OCI-LY1 (cell line): ENCODE measurements at regions not wholly inside any gene's neighbourhood (a gene's known extent, or its start where the extent isn't known, plus 50 kb on each side); places are given as distances from the start of the nearest gene placed in this dataset.
"Not testable (repeated sequence)": the region's sequence is repeated elsewhere in the genome, so short reads cannot be mapped to it uniquely, and the experiment has no call there.

ENCODE experiments used
- H2AFZ ChIP-seq: fragments of 200-600 bp; sonication (generic), shearing (Covaris generic); 2 replicates; pipeline ENCODE4 v1.6.0; 2014; ENCODE audit warnings: antibody characterized with exemption, mild to moderate bottlenecking, low read length
- H3F3A ChIP-seq: fragments of 200-600 bp; sonication (generic), shearing (Covaris generic); 2 replicates; pipeline ENCODE4 v1.6.0; 2014; ENCODE audit warnings: mild to moderate bottlenecking, antibody characterized with exemption, low read length, moderate library complexity; ENCODE audit not compliant: insufficient read depth
- H3K27ac ChIP-seq: fragments of 200-600 bp; sonication (generic); 2 replicates; pipeline ENCODE4 v1.5.1; 2014; ENCODE audit warnings: low read length, mixed run types, mild to moderate bottlenecking, low read depth; ENCODE audit not compliant: poor library complexity, severe bottlenecking
- H3K27me3 ChIP-seq: fragments of 200-600 bp; sonication (generic); 2 replicates; pipeline ENCODE4 v1.6.0; 2014; ENCODE audit warnings: antibody characterized with exemption, mild to moderate bottlenecking, low read length, moderate library complexity; ENCODE audit not compliant: insufficient read depth
- H3K36me3 ChIP-seq: fragments of 200-600 bp; sonication (generic); 2 replicates; pipeline ENCODE4 v1.6.1; 2014; ENCODE audit warnings: mild to moderate bottlenecking, antibody characterized with exemption, low read length, moderate library complexity, mixed read lengths; ENCODE audit not compliant: insufficient read depth
- H3K4me1 ChIP-seq: fragments of 200-600 bp; sonication (generic); 2 replicates; pipeline ENCODE4 v1.5.1; 2014; ENCODE audit warnings: mild to moderate bottlenecking, low read length, moderate library complexity; ENCODE audit not compliant: insufficient read depth, severe bottlenecking
- H3K4me2 ChIP-seq: fragments of 200-600 bp; sonication (generic), shearing (Covaris generic); 2 replicates; pipeline ENCODE4 v1.6.1; 2014; ENCODE audit warnings: low read length
- H3K4me3 ChIP-seq: fragments of 200-600 bp; sonication (generic); 2 replicates; pipeline ENCODE4 v1.5.1; 2014; ENCODE audit warnings: low read length, low read depth, mild to moderate bottlenecking, mixed read lengths; ENCODE audit not compliant: poor library complexity, severe bottlenecking
- H3K79me2 ChIP-seq: fragments of 200-600 bp; shearing (Covaris generic); 2 replicates; pipeline ENCODE4 v1.6.1; 2016; ENCODE audit warnings: mixed run types, low read length, mixed read lengths; ENCODE audit not compliant: insufficient read depth
- H3K9ac ChIP-seq: fragments of 200-600 bp; sonication (generic), shearing (Covaris generic); 2 replicates; pipeline ENCODE4 v1.6.1; 2014; ENCODE audit warnings: mild to moderate bottlenecking, low read length, mixed read lengths
- H3K9me2 ChIP-seq: fragments of 200-600 bp; sonication (generic), shearing (Covaris generic); 2 replicates; pipeline ENCODE4 v1.6.1; 2014; ENCODE audit warnings: low read depth, mild to moderate bottlenecking, low read length, mixed read lengths
- H3K9me3 ChIP-seq: fragments of 200-600 bp; shearing (Covaris generic); 2 replicates; pipeline ENCODE4 v1.6.1; 2014; ENCODE audit warnings: low read length, mixed read lengths
- H4K20me1 ChIP-seq: fragments of 200-600 bp; sonication (generic), shearing (Covaris generic); 2 replicates; pipeline ENCODE4 v1.6.0; 2016; ENCODE audit warnings: mild to moderate bottlenecking, low read length; ENCODE audit not compliant: insufficient read depth
- EZH2 ChIP-seq: fragments of 200-600 bp; sonication (generic), shearing (Covaris generic); IDR thresholded peaks from 2 replicates; pipeline ENCODE4 v1.8.0; 2017; ENCODE audit warnings: borderline replicate concordance, mixed run types, mild to moderate bottlenecking, antibody characterized with exemption, low read length, moderate library complexity, mixed read lengths
- TF ChIP-seq, protein P1 (sequence below): fragments of 200-600 bp; sonication (generic), shearing (Covaris generic); IDR thresholded peaks from 2 replicates; pipeline ENCODE4 v1.5.1; 2017; ENCODE audit warnings: mild to moderate bottlenecking, antibody characterized with exemption, low read length, moderate library complexity, mixed read lengths

DNA sequence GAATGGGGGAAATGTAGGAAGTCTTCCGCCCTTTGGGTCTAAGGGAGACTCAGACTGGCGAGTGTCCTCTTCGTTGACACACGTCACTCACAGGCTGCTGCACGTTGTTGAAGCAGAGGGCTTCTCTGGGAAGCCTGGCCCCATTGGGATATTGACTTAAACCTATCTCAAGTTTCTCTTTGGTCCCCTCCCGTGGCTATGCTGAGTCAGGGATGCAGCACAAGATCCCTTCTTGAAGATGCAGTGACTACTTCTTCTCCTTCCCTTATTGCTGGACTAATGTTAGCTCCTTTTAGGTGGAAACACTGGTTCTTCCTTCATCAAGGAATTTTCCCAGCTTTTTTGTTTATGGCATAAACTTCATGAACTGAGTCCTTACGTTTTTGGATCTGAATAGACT is 89.8 kb upstream of the CCDC71L start:
- Histone ChIP-seq H3K4me2 (no peak overlapping the region), H3K36me3 (no peaks in the 10 kb centered on the region), H3K9me3 (no peaks in the 10 kb centered on the region), H3K9me2 (no peaks in the 10 kb centered on the region), H4K20me1 (no peaks in the 10 kb centered on the region), H3K4me3 (no peak overlapping the region), H2AFZ (no peak overlapping the region), H3K79me2 (no peaks in the 10 kb centered on the region), H3K27me3 (no peaks in the 10 kb centered on the region), H3F3A (no peaks in the 10 kb centered on the region), H3K27ac (no peak overlapping the region), H3K9ac (no peak overlapping the region), H3K4me1 (no peaks in the 10 kb centered on the region)
- TF ChIP-seq, protein P1, sequence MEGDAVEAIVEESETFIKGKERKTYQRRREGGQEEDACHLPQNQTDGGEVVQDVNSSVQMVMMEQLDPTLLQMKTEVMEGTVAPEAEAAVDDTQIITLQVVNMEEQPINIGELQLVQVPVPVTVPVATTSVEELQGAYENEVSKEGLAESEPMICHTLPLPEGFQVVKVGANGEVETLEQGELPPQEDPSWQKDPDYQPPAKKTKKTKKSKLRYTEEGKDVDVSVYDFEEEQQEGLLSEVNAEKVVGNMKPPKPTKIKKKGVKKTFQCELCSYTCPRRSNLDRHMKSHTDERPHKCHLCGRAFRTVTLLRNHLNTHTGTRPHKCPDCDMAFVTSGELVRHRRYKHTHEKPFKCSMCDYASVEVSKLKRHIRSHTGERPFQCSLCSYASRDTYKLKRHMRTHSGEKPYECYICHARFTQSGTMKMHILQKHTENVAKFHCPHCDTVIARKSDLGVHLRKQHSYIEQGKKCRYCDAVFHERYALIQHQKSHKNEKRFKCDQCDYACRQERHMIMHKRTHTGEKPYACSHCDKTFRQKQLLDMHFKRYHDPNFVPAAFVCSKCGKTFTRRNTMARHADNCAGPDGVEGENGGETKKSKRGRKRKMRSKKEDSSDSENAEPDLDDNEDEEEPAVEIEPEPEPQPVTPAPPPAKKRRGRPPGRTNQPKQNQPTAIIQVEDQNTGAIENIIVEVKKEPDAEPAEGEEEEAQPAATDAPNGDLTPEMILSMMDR: no peak
- TF ChIP-seq EZH2: no peak

DNA sequence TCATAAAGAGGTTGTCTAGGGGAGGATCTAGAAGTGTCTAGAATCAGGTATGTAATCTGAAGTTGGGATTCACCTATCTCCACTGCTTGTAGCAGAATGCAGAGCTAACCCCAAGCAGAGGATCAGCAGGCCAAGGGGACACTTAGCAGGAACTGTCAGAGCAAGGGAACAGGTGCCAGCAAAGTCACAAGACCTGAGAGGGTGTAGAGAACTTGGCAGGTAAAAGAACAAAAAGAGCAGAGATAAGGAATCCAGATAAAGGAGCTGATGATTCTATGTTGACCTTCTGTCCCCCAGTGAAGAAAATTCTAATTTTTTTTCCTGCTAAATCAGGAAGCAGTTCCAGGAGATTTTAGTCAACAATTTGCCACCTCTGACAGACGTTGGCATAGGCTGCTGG is 91.4 kb upstream of the CCDC71L start:
- no peaks in the 10 kb centered on the region for H3F3A ChIP-seq

DNA sequence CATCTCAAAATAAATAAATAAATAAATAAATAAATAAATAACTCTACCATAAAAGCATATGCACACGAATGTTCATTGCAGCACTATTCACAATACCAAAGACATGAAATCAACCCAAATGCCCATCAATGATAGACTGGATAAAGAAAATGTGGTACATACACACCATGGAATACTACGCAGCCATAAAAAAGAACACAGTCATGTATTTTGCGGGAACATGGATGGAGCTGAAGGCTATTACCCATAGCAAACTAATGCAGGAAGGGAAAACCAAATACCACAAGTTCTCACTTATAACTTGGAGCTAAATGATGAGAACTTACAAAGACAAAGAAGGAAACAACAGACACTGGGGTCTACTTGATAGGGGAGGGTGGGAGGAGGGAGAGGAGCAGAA is 94.1 kb upstream of the CCDC71L start:
- not testable (repeated sequence) for H3F3A ChIP-seq, H3K36me3 ChIP-seq, H3K4me1 ChIP-seq, H3K9me2 ChIP-seq, H2AFZ ChIP-seq, H3K27me3 ChIP-seq, H3K4me2 ChIP-seq, H4K20me1 ChIP-seq, H3K79me2 ChIP-seq, H3K27ac ChIP-seq, H3K9ac ChIP-seq, H3K9me3 ChIP-seq, H3K4me3 ChIP-seq

More for the DNA sequence above, 91.4 kb upstream of the CCDC71L start:
- H2AFZ ChIP-seq: no peak overlapping the region
- H3K4me2 ChIP-seq: no peak overlapping the region
- no peaks in the 10 kb centered on the region for H3K9me2 ChIP-seq
- no peak overlapping the region for H3K9ac ChIP-seq
- no peaks in the 10 kb centered on the region for H4K20me1 ChIP-seq
- H3K9me3 ChIP-seq: no peaks in the 10 kb centered on the region
- H3K27me3 ChIP-seq: no peaks in the 10 kb centered on the region
- TF ChIP-seq, protein P1: no peak
- TF ChIP-seq EZH2: no peak
- H3K27ac ChIP-seq: no peak overlapping the region
- H3K4me3 ChIP-seq: no peak overlapping the region
- no peaks in the 10 kb centered on the region for H3K79me2 ChIP-seq
- no peaks in the 10 kb centered on the region for H3K4me1 ChIP-seq
- no peaks in the 10 kb centered on the region for H3K36me3 ChIP-seq

DNA sequence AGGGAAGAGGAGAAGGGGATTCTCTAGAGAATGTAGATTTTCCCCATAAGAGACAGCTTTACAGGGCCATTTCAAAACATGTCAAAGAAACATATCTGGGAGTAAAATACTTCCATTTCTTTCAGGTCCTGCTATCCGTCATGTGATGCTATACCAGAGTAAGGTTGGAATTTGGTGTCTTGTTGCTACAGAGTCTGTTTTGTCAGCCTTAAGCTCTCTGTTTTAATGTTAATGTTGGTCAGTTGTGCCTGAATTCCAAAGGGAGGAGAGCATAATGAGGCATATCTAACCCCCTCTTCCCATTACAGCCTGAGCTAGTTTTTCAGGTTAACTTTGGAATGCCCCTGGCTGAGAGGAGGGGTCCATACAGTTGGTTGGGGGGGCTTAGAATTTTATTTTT is 94.7 kb upstream of the CCDC71L start:
- Histone ChIP-seq H3K4me2 (no peak overlapping the region), H3K27me3 (no peaks in the 10 kb centered on the region), H3F3A (no peaks in the 10 kb centered on the region), H4K20me1 (no peaks in the 10 kb centered on the region), H3K36me3 (no peaks in the 10 kb centered on the region), H2AFZ (no peak overlapping the region), H3K4me3 (no peak overlapping the region), H3K9ac (no peak overlapping the region), H3K27ac (no peak overlapping the region), H3K9me2 (no peaks in the 10 kb centered on the region), H3K4me1 (no peaks in the 10 kb centered on the region), H3K9me3 (no peaks in the 10 kb centered on the region), H3K79me2 (no peaks in the 10 kb centered on the region)
- TF ChIP-seq, protein P1: no peak
- TF ChIP-seq EZH2: no peak
